OCI-M2 (cell line): ENCODE measurements at regions not wholly inside any gene's neighbourhood (a gene's known extent, or its start where the extent isn't known, plus 50 kb on each side); places are given as distances from the start of the nearest gene placed in this dataset.
"Not testable (repeated sequence)": the region's sequence is repeated elsewhere in the genome, so short reads cannot be mapped to it uniquely, and the experiment has no call there.

Experiments used
- DNase-seq: peaks from one replicate; lab custom pipeline; 2025; ENCODE audit not compliant: unreplicated experiment; lab: John Stamatoyannopoulos, UW

DNA sequence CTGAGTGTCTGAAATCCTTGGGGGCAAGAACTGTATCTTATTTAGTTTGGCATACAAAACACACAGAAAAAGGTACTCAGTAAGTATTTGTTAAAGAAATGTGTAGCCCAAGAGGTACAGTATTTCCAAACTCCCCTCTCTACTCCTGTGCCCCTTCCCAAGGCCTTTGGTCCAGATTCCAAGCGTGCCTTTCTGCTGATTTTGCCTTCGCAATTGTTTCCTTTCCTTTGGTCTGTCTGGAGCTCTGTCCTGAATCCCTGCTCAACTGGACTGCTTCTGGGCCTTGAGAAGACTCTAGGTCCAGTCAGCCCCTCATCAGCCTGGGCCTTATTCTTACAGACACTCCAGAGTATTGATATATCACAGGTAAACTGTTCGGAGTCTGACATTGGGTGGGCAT, 122.2 kb upstream of the SYNCRIP start:
- DNase-seq, result no peak

DNA sequence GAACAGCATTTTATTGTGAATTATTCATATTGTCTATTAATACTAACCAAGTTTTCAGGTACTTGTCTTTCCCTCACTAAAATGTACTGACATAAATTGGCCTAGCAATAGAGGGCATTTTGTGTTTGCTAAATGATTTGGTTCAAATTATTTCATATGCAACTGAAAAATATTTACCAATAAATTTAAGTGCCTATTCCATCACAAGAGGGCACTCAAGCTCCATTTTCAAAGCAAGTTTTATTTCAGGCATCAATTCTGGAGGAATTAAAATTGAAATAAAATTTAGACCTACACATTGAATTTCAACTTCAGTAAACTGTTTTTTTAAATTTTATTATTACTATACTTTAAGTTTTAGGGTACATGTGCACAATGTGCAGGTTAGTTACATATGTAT, 114.3 kb upstream of the SYNCRIP start:
- DNase-seq, result no peak

DNA sequence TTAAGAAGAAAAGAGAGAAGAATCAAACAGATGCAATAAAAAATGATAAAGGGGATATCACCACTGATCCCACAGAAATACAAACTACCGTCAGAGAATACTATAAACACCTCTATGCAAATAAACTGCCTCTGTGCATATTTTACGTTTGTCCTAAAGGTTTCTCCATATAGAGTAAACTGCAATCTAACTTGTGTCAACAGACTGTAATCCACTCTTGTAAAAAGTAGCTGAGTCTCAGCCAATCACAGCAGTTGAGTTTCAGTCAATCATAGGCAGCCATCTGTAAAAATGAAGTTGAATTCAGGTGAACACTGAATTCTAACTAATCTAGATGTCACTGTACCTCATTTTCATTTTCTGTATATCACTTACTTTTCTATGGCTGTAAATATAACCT, 112.2 kb upstream of the SYNCRIP start:
- DNase-seq, result no peak

DNA sequence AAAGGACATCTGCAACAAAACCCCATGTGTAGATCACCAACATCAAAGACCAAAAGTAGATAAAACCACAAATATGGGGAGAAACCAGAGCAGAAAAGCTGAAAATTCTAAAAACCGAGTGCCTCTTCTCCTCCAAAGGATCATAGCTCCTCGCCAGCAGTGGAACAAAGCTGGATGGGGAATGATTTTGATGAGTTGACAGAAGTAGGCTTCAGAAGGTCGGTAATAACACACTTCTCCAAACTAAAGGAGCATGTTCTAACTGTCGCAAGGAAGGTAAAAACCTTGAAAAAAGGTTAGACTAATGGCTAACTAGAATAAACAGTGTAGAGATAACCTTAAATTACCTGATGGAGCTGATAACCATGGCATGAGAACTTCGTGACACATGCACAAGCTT, 109.9 kb upstream of the SYNCRIP start:
- DNase-seq, result no peak

- no peak for DNase-seq
These were observed 108.8 kb upstream of the SYNCRIP start for GRCh38 chr6:85751374-85752055.

- DNase-seq, result not testable (repeated sequence)
These were observed 107.5 kb upstream of the SYNCRIP start for GRCh38 chr6:85750146-85750545.

- no peak for DNase-seq
These were observed 106.5 kb upstream of the SYNCRIP start for GRCh38 chr6:85749236-85749635.

- no peak for DNase-seq
These were observed 105.0 kb upstream of the SYNCRIP start for GRCh38 chr6:85747666-85748065.

DNA sequence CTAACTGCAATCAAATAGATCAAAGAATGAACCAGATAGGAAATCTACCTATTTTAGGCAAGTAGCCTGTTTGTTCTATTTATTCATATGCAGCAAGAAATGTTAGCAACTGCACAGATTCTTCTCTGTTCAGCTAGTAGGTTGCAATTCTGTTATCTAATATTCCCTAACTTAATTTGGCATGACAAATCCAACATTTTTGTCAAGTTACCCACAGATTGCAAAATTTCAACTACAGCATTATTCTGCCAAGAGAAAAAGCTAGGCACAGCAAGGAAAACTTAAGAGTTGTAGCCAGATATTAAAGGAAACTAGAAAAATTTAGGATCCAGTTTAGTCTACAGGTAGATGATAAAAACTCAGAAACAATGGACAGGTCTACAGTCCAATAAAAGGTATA, 104.4 kb upstream of the SYNCRIP start:
- DNase-seq, result no peak

GRCh38 chr6:85744433-85744970, 101.8 kb upstream of the SYNCRIP start:
- no peak for DNase-seq

DNA sequence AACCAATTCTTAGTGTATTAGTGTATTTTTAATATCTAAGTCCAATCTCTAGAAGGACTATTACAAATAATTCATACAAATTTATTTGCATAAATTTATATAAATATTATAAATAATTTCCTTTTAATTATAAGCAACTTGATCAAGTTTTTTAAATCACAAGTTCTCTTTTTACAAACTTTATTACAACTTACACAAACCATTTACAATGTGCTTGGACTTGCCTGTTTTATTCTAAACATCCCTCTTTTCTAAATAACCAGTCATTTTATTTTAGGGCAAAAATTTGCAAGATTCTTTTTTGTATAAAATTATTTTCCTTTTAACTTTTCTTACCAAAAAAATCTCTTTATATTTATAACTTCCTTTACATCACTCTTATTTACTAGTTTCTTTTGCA, 83.5 kb upstream of the SYNCRIP start:
- DNase-seq, result no peak

DNA sequence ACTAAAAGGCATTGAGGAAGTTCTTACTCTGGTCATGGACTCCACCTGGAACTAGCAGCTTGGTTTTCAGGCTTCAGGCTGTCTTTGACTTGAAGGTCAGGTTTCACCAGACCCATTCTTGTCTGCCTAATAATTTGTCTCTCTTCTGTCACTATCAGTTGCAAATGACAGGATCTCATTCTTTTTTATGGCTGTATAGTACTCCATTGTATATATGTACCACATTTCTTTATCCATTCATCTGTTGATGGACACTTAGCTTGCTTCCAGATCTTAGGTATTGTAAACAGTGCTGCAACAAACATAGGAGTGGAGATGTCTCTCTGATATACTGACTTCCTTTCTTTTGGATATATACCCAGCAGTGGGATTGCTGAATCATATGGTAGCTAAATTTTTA, 73.1 kb upstream of the SYNCRIP start:
- DNase-seq, result no peak

GRCh38 chr6:85714893-85715530, 72.3 kb upstream of the SYNCRIP start:
- DNase-seq, result no peak

- DNase-seq, result no peak
These were observed 69.7 kb upstream of the SYNCRIP start for GRCh38 chr6:85712346-85712745.

DNA sequence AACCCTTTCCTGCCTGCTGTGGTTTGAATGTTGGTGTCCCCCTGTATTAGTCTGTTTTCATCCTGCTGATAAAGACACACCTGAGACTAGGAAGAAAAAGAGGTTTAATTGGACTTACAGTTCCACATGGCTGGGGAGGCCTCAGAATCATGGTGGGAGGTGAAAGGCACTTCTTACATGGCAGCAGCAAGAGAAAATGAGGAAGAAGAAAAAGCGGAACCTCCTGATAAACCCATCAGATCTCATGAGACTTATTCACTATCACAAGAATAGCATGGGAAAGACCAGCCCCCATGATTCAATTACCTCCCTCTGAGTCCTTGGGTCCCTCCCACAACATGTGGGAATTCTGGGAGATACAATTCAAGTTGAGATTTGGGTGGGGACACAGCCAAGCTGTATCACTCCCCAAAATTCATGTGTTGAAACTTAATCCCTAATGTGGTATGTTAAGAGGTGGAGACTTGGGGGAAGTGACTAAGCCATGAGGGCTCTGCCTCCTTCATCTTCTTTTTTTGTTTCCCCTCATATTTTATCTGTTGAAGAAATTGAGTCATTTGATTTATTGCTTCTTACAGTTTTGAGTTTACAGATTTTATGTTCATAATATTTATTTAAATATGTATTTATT, 64.9 kb upstream of the SYNCRIP start:
- not testable (repeated sequence) for DNase-seq

GRCh38 chr6:85706272-85706671, 63.6 kb upstream of the SYNCRIP start:
- no peak for DNase-seq

- DNase-seq, result no peak
These were observed 62.5 kb upstream of the SYNCRIP start for GRCh38 chr6:85705220-85705619.

DNA sequence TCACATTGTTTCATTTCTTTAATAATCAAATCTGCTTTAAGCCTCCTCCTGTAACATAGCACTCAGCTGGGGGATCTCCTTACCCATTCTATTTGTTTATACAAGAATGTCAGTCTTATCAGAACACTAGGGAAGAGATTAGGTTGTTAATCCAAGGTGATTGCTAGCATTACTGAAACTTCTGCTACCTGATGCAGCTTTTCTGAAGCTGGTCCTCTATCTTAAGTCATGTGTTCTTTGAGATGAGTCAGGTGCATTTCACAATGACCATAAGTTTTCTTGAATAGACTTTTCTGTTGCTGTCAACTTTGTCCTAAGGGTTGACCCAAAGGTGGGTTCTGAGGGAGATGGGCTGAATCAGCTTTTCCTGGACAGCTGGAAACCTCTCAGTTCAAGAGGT, 60.7 kb upstream of the SYNCRIP start:
- no peak for DNase-seq
